HG03066 (cell line): ENCODE measurements at regions not wholly inside any gene's neighbourhood (a gene's known extent, or its start where the extent isn't known, plus 50 kb on each side); places are given as distances from the start of the nearest gene placed in this dataset.

Source experiments
- ATAC-seq: cut with Tn5 transposase; IDR thresholded peaks from one replicate; pipeline ENCODE4 v1.9.1; 2021; ENCODE audit warnings: low read depth; ENCODE audit not compliant: unreplicated experiment

DNA sequence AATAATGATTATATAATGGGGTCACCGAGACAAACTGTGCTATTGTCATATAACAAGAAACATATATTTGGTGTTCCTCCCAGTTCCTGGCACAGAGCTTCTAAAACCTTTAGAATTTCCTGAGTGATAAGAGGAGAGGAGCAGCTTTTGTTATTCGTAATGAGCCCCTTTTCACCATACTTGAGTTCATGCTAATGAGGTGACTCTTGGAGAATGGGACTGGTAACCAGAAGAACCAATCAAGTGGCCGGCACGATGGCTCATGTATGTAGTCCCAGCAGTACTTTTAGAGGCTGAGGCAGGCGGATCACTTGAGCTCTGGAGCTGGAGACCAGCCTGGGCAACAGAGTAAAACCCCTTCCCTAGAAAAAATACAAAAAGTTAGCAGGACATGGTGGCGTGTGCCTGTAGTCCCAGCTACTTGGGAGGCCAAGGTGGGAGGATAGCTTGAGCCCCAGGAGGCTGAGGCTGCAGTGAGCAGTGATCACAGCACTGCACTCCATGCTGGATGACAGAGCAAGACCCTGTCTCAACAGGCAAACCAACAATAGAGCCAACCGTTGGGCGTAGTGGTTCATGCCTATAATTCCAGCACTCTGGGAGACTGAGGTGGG lies 62.7 kb upstream of the FTH1 start:
- ATAC-seq, result no peak

DNA sequence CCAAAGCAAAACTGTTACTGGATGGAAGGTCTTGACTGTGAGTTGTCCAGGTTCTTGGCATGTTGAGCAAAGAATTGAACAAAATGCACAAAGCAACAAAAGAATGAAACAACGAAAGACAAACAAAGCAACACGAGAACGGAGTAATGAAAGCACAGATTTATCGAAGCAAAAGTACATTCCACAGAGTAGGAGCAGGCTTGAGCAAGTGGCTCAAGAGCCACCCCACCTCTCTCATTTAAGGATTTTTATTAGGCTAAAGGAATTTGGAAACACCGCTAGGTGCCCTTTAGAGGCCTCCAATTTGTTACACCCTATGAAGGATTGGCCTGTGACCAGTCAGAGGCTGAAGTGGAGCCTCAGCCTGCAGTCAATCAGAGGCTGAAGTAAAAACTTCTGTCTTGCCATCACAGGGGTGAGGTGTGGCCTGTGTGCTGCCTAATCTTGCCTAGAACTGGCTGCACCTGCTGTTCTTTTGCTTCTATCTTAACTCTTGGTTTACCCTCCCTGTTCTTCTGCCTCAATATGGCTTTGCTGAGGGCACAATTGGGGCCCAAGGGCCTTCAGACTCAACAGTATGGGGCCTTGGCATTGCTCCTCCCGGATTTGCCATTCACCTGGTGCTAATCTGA lies 59.4 kb upstream of the FTH1 start:
- no peak for ATAC-seq

DNA sequence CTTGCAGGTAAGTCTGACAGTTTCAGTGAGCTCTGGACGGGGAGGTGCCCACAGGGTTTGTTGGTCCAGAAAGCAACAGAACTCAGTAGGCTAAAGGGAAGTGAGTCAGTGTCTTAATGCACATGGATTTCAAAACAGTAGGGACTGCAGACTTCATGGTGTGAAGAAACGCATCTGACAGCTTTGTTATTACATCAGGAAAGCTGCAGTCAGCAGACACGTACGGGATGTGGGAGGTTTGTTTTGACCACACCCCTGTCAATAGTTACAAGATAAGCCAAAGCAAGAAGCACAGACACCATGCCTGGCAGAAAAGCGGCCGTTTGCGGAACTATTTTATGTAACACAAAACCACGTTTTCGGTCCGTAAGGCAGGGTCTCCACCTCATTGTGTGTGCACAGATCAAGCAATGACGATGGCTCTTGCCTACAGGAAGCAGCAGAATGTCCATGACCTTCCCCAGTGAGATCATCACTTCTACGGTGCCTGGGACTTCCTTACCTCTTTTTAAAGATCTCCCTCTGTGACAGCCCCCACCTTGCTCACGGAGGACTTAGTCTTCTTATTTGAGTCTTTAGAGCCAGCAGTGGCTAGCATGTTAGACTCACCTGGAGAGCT lies 58.2 kb upstream of the FTH1 start:
- peak; percentile 81 for ATAC-seq

- peak; percentile 16 for ATAC-seq
Observed at GRCh38 chr11:62024936-62025486, 57.6 kb upstream of the FTH1 start.

DNA sequence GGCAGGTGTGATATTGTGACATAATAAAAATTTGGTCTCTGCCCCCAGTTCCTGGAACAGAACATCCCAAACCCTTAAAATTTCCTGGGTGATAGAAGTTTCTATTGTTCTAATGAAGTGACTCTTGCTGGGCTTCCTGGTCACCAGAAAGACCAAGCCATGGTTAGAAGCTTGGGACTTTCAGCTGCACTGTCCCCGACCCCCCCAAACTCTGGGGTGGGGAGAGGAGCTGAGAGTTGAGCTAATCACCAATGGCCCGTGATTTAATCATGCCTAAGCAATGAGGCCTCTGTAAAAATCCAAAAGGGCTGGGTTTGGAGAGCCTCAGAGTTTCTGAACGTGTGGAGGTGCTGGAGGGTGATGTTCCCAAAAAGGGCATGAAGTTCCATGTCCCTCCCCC lies 54.8 kb upstream of the FTH1 start:
- no peak for ATAC-seq

DNA sequence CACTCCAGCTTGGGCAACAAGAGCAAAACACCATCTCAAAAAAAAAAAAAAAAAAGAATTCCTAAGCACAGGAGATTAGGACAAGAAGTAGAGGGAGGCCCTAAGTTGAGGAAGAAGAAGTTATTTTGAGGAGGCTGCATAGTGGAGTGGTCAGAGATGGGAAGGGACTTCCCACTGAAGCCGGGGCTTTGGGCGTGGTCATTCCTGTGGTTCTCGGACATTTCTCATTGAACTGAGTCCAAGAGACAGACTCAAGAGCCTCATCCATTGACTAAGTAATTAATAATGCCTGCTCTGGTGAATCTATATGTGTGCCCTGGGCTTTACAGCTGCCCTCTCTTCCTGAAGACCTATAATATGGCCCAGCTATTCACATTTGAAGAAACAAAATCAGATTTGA lies 53.2 kb upstream of the FTH1 start:
- no peak for ATAC-seq

- no peak for ATAC-seq
Observed at GRCh38 chr11:62018981-62019664, 51.7 kb upstream of the FTH1 start.

- ATAC-seq, result no peak
Observed at GRCh38 chr11:62017878-62018655, 50.6 kb upstream of the FTH1 start.
